ENCODE measurements at regions not wholly inside any gene's neighbourhood (a gene's known extent, or its start where the extent isn't known, plus 50 kb on each side); places are given as distances from the start of the nearest gene placed in this dataset.

DNA sequence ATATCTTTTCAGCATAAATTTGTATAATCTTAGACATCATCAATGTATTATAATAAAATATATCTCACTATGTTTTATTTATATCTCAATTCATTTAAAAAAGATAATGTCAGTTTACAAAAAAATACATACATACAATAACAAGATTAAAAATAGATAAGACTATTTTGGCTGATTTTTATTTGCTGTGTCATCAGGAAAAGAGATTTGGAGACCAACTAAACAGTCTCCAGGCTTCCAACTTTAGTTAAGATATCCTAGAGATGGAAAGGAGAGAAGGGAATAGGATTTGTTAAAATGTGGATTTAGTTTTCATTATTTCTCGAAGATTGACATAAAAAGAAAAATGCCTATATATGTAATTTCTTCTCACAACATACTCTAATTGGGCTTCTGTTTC, 433.8 kb upstream of the TOM1L1 start:
- TF ChIP-seq POLR2AphosphoS5 (IDR thresholded peaks at IDR 0.05; ENCODE audit: borderline replicate concordance, low read depth, low read length) (no peak), EZH2 (IDR thresholded peaks at IDR 0.05) (no peak), FOXP2 (optimal IDR thresholded peaks at IDR 0.05; ENCODE audit: control extremely low read depth, extremely low read length, insufficient read depth) (no peak)

Measured in SK-N-MC (cell line).